NCI-H146 treated with DMSO at 0.1 percent for 48 hours (cell line): ENCODE measurements at regions not wholly inside any gene's neighbourhood (a gene's known extent, or its start where the extent isn't known, plus 50 kb on each side); places are given as distances from the start of the nearest gene placed in this dataset.

Experiments used
- DNase-seq: peaks from one replicate; lab custom pipeline; 2025; ENCODE audit not compliant: unreplicated experiment; lab: John Stamatoyannopoulos, UW

GRCh38 chr10:58014436-58014835 lies 253.3 kb downstream of the IPMK start:
- DNase-seq = no peak

GRCh38 chr10:58013406-58013805 lies 254.3 kb downstream of the IPMK start:
- no peak for DNase-seq

GRCh38 chr10:58010073-58010702 lies 257.5 kb downstream of the IPMK start:
- no peak for DNase-seq

- DNase-seq = no peak
Observed at GRCh38 chr10:58003945-58004344, 263.7 kb downstream of the IPMK start.

GRCh38 chr10:58001159-58001558 lies 266.5 kb downstream of the IPMK start:
- DNase-seq = no peak

GRCh38 chr10:57996536-57996935 lies 271.2 kb downstream of the IPMK start:
- no peak for DNase-seq

GRCh38 chr10:57993302-57993701 lies 274.4 kb downstream of the IPMK start:
- no peak for DNase-seq

- no peak for DNase-seq
Observed at GRCh38 chr10:57992321-57993077, 275.2 kb downstream of the IPMK start.

GRCh38 chr10:57988964-57989363 lies 278.7 kb downstream of the IPMK start:
- no peak for DNase-seq

- no peak for DNase-seq
Observed at GRCh38 chr10:57987055-57987721, 280.5 kb downstream of the IPMK start.

- DNase-seq = no peak
Observed at GRCh38 chr10:57986422-57986821, 281.3 kb downstream of the IPMK start.

GRCh38 chr10:57983281-57983791 lies 284.4 kb downstream of the IPMK start:
- DNase-seq = no peak

GRCh38 chr10:57982091-57982490 lies 285.6 kb downstream of the IPMK start:
- no peak for DNase-seq

- no peak for DNase-seq
Observed at GRCh38 chr10:57979956-57980355, 287.7 kb downstream of the IPMK start.

GRCh38 chr10:57979491-57979890 lies 288.2 kb downstream of the IPMK start:
- no peak for DNase-seq

- DNase-seq = no peak
Observed at GRCh38 chr10:57977262-57977661, 290.4 kb downstream of the IPMK start.

GRCh38 chr10:57973451-57973850 lies 294.2 kb downstream of the IPMK start:
- DNase-seq = no peak

GRCh38 chr10:57972783-57973182 lies 294.9 kb downstream of the IPMK start:
- DNase-seq = no peak

- DNase-seq = no peak
Observed at GRCh38 chr10:57968328-57969016, 299.2 kb downstream of the IPMK start.

GRCh38 chr10:57964351-57964750 lies 303.3 kb downstream of the IPMK start:
- no peak for DNase-seq

- no peak for DNase-seq
Observed at GRCh38 chr10:57963546-57963945, 304.1 kb downstream of the IPMK start.
